ENCODE measurements at regions not wholly inside any gene's neighbourhood (a gene's known extent, or its start where the extent isn't known, plus 50 kb on each side); places are given as distances from the start of the nearest gene placed in this dataset.

DNA sequence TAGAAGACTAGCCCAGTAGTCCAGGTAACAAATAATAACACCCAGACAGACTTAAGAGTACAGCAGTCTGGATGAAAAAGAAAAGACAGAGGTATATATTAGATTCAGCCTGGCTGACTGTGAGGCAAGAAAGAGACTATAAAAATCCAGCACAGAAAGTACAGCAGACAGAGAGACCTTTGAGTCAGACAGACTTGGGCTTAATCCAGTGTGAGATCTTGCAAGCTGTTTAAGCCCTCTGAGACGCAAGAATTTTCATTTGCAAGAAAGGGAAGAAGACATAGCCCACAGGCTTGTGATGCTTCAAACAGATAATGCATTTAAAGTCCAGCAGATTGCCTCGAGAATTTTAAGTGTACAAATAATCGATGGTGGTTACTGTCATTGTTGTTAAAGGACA is 471.4 kb downstream of the LIG4 start:
- no peaks in the 10 kb centered on the region for H4K20me1 ChIP-seq (replicated peaks; ENCODE audit: control insufficient read depth, extremely low read depth, insufficient read depth, low read length)
- H3K9ac ChIP-seq (replicated peaks; ENCODE audit: extremely low read depth, insufficient read depth, low read length) = no peak overlapping the region
- no peak overlapping the region for H2AFZ ChIP-seq (ENCODE audit: low read depth, low read length)
- no peaks in the 10 kb centered on the region for H3K27me3 ChIP-seq (ENCODE audit: control insufficient read depth in 2 of 2, insufficient read depth in 2 of 2, low read length in 2 of 2)
- H3K9me3 ChIP-seq (replicated peaks; ENCODE audit: control insufficient read depth, insufficient read depth, low read length) = no peaks in the 10 kb centered on the region
- BruUV-seq (replicated peaks) = no TSS peak
- H3K4me3 ChIP-seq (replicated peaks in 1 of 3; ENCODE audit: insufficient read depth in 1 of 3, low read depth in 1 of 3, low read length in 3 of 3) = no peak overlapping the region
- H3K4me2 ChIP-seq (ENCODE audit: insufficient read depth, low read length) = no peak overlapping the region
- dilution Hi-C loops (cut with MboI; ENCODE audit: extremely low pct_ligation_motif_present, low sequenced_read_pairs) (no loop called here), intact Hi-C loops (cut with micrococcal nuclease) (no loop called here)
- H3K9me1 ChIP-seq (replicated peaks; ENCODE audit: control insufficient read depth, extremely low read depth, insufficient read depth, low read length) = no peaks in the 10 kb centered on the region
- H3K79me2 ChIP-seq (ENCODE audit: control insufficient read depth, insufficient read depth, low read length) = no peaks in the 10 kb centered on the region
- no peak overlapping the region for H3K27ac ChIP-seq (ENCODE audit: insufficient read depth, low read depth, low read length)
- FAIRE-seq = no peak
- ChIA-PET POLR2A (no interaction called here), CTCF (no interaction called here)
- no peaks in the 10 kb centered on the region for H3K4me1 ChIP-seq (ENCODE audit: control insufficient read depth, extremely low read depth, insufficient read depth, low read length)
- no peaks in the 10 kb centered on the region for H3K36me3 ChIP-seq (ENCODE audit: control insufficient read depth in 2 of 2, extremely low read depth in 1 of 2, insufficient read depth in 2 of 2, low read length in 2 of 2)
- DNase-seq (ENCODE audit: low read depth, low spot score) = no peak
- TF ChIP-seq POLR2A (IDR thresholded peaks at IDR 0.05; ENCODE audit: low read depth, low read length) (no peak), MYC (IDR thresholded peaks at IDR 0.05; ENCODE audit: low read depth, low read length) (no peak), FOS (IDR thresholded peaks at IDR 0.05; ENCODE audit: borderline replicate concordance, insufficient read depth, low read length) (no peak), JUN (IDR thresholded peaks at IDR 0.05; ENCODE audit: borderline replicate concordance, insufficient read depth, insufficient read length, low read depth) (no peak), GATA2 (IDR thresholded peaks at IDR 0.05; ENCODE audit: insufficient read depth, insufficient read length, low read depth, low read length) (no peak), EZH2 (IDR thresholded peaks at IDR 0.05; ENCODE audit: borderline replicate concordance, low read depth, low read length, severe bottlenecking) (no peak), POLR2AphosphoS5 (IDR thresholded peaks at IDR 0.05; ENCODE audit: insufficient read depth, low read depth, low read length) (no peak)
- TF ChIP-seq, protein P1, sequence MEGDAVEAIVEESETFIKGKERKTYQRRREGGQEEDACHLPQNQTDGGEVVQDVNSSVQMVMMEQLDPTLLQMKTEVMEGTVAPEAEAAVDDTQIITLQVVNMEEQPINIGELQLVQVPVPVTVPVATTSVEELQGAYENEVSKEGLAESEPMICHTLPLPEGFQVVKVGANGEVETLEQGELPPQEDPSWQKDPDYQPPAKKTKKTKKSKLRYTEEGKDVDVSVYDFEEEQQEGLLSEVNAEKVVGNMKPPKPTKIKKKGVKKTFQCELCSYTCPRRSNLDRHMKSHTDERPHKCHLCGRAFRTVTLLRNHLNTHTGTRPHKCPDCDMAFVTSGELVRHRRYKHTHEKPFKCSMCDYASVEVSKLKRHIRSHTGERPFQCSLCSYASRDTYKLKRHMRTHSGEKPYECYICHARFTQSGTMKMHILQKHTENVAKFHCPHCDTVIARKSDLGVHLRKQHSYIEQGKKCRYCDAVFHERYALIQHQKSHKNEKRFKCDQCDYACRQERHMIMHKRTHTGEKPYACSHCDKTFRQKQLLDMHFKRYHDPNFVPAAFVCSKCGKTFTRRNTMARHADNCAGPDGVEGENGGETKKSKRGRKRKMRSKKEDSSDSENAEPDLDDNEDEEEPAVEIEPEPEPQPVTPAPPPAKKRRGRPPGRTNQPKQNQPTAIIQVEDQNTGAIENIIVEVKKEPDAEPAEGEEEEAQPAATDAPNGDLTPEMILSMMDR (IDR thresholded peaks at IDR 0.05; ENCODE audit: extremely low read depth in 1 of 2, insufficient read depth in 1 of 2, low read depth in 1 of 2, low read length in 2 of 2) = no peak
- TF ChIP-seq, protein P2, sequence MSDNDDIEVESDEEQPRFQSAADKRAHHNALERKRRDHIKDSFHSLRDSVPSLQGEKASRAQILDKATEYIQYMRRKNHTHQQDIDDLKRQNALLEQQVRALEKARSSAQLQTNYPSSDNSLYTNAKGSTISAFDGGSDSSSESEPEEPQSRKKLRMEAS (IDR thresholded peaks at IDR 0.05; ENCODE audit: insufficient read depth, insufficient read length) = no peak
